ENCODE measurements at regions not wholly inside any gene's neighbourhood (a gene's known extent, or its start where the extent isn't known, plus 50 kb on each side); places are given as distances from the start of the nearest gene placed in this dataset.
"Not testable (repeated sequence)": the region's sequence is repeated elsewhere in the genome, so short reads cannot be mapped to it uniquely, and the experiment has no call there.

DNA sequence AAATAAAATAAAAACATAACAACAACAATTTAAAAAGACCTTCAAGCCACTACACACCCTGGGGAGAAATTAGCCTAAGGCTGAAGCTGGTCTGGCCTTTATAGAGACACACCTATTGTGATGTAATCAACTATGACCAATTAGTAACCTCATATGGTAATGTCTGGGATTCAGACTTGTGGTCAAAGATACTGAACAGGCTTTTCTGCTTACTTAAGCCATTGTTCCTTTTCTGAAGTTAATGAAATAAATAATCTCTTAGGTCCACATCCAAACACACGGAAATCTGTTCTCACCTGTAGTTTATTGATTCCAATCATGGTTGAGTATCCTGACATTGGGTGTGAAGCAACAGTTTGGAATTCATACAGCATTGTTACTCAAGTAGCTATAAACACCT, 152.5 kb downstream of the PLS3 start:
- POLR2A ChIA-PET, result no interaction called here
- H3K36me3 ChIP-seq (ENCODE audit: control insufficient read depth, insufficient read depth, low read length), result no peaks in the 10 kb centered on the region
- Mint-ChIP-seq H3K4me1 (ENCODE audit: low read depth, unreplicated experiment) (no peaks in the 10 kb centered on the region), H3K36me3 (ENCODE audit: insufficient read depth, unreplicated experiment) (no peaks in the 10 kb centered on the region), H3K9me3 (ENCODE audit: unreplicated experiment) (no peaks in the 10 kb centered on the region), H3K4me3 (ENCODE audit: unreplicated experiment) (no peak overlapping the region), H3K27me3 (ENCODE audit: insufficient read depth, unreplicated experiment) (no peaks in the 10 kb centered on the region), H3K27ac (ENCODE audit: unreplicated experiment) (no peak overlapping the region)
- H3K4me1 ChIP-seq, result no peaks in the 10 kb centered on the region
- no peak overlapping the region for H3K4me3 ChIP-seq (ENCODE audit: low read depth, low read length)
- no peaks in the 10 kb centered on the region for H3K9me3 ChIP-seq
- CTCF ChIA-PET, result no interaction called here
- no peak for DNase-seq
- TF ChIP-seq, protein P1, sequence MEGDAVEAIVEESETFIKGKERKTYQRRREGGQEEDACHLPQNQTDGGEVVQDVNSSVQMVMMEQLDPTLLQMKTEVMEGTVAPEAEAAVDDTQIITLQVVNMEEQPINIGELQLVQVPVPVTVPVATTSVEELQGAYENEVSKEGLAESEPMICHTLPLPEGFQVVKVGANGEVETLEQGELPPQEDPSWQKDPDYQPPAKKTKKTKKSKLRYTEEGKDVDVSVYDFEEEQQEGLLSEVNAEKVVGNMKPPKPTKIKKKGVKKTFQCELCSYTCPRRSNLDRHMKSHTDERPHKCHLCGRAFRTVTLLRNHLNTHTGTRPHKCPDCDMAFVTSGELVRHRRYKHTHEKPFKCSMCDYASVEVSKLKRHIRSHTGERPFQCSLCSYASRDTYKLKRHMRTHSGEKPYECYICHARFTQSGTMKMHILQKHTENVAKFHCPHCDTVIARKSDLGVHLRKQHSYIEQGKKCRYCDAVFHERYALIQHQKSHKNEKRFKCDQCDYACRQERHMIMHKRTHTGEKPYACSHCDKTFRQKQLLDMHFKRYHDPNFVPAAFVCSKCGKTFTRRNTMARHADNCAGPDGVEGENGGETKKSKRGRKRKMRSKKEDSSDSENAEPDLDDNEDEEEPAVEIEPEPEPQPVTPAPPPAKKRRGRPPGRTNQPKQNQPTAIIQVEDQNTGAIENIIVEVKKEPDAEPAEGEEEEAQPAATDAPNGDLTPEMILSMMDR (IDR thresholded peaks at IDR 0.05; ENCODE audit: insufficient read depth in 1 of 2, low read depth in 1 of 2, low read length in 1 of 2, severe bottlenecking in 1 of 2, unreplicated experiment in 1 of 2), result no peak
- H3K27me3 ChIP-seq (replicated peaks; ENCODE audit: control insufficient read depth, insufficient read depth, low read length), result no peaks in the 10 kb centered on the region
- no TSS peak for BruUV-seq (replicated peaks)
- intact Hi-C loops (cut with micrococcal nuclease; ENCODE audit: unreplicated experiment), result no loop called here

DNA sequence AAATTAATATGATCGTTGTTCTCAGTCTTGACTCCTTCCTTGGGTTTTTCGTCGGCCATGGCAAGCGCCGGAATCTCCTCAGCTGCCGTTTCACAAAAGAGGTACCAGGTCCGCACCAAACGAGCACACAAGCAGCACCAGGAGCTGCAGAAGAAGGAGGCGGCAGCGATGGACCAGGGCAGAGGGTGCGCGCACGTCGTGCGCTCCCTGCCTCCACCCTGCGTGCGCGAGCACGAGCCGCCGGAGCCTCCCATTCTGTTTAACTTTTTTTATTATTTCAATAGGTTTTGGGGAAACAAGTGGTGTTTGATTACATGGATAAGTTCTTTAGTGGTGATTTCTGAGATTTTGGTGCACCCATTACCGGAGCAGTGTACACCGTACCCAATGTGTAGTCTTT, 158.2 kb downstream of the PLS3 start:
- H3K9me3 Mint-ChIP-seq (ENCODE audit: unreplicated experiment), result no peaks in the 10 kb centered on the region
- intact Hi-C loops (cut with micrococcal nuclease; ENCODE audit: unreplicated experiment), result no loop called here
- no peaks in the 10 kb centered on the region for H3K36me3 ChIP-seq (ENCODE audit: control insufficient read depth, insufficient read depth, low read length)
- H3K4me3 Mint-ChIP-seq (ENCODE audit: unreplicated experiment), result no peak overlapping the region
- no TSS peak for BruUV-seq (replicated peaks)
- CTCF ChIA-PET, result interaction anchor here (0.5 kb wide), 1 partner anchor 492 kb away, joined by 3 read pairs; no protein-coding TSS in a partner anchor
- POLR2A ChIA-PET, result no interaction called here
- H3K36me3 Mint-ChIP-seq (ENCODE audit: insufficient read depth, unreplicated experiment), result no peaks in the 10 kb centered on the region
- H3K4me1 Mint-ChIP-seq (ENCODE audit: low read depth, unreplicated experiment), result no peaks in the 10 kb centered on the region
- TF ChIP-seq, protein P1 (IDR thresholded peaks at IDR 0.05; ENCODE audit: insufficient read depth in 1 of 2, low read depth in 1 of 2, low read length in 1 of 2, severe bottlenecking in 1 of 2, unreplicated experiment in 1 of 2), result no peak
- H3K27ac Mint-ChIP-seq (ENCODE audit: unreplicated experiment), result no peak overlapping the region
- DNase-seq, result no peak
- H3K9me3 ChIP-seq, result no peaks in the 10 kb centered on the region
- no peaks in the 10 kb centered on the region for H3K27me3 ChIP-seq (replicated peaks; ENCODE audit: control insufficient read depth, insufficient read depth, low read length)
- H3K4me1 ChIP-seq, result no peaks in the 10 kb centered on the region
- H3K27me3 Mint-ChIP-seq (ENCODE audit: insufficient read depth, unreplicated experiment), result no peaks in the 10 kb centered on the region
- no peak overlapping the region for H3K4me3 ChIP-seq (ENCODE audit: low read depth, low read length)

DNA sequence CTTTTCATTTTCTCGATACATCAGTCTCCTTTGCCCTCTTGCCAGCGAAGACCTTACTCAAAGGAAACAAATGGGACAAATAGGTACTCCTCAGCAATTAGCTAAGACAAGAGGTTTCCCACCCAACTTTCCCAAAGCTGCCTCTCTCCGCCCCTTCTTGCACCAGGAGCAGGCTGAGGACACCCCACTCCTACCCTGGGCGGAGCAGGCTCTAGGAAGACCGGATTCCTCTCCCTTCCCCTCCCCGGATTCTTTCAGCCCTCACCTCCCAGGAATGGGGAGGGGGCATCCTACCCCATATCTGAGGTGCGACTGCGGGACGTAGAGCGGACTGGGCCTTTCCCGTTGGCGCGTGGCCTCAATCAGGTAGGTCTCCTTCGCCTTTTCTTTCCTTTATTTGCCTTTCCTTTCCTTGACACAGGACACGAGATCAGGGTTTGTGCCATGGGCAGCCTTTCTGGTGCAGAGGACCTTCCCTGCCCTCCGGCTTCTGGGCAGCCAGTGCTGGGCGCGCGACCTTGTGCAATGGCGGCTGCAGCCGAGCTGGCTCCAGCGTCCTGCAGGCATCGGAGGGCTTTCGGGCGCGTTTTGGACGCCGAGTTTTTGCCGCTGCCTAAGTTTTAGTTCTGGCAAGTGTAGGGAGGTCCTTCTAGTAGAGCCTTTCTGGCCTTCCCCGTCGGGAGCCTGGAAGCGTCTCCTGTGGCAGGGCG, 161.9 kb downstream of the PLS3 start:
- POLR2A ChIA-PET; intact Hi-C loops (cut with micrococcal nuclease; ENCODE audit: unreplicated experiment); DNase-seq; H3K4me1 Mint-ChIP-seq (ENCODE audit: low read depth, unreplicated experiment); H3K27me3 Mint-ChIP-seq (ENCODE audit: insufficient read depth, unreplicated experiment); CTCF ChIA-PET; H3K9me3 ChIP-seq; H3K27me3 ChIP-seq (replicated peaks; ENCODE audit: control insufficient read depth, insufficient read depth, low read length); H3K36me3 Mint-ChIP-seq (ENCODE audit: insufficient read depth, unreplicated experiment); H3K27ac Mint-ChIP-seq (ENCODE audit: unreplicated experiment); H3K9me3 Mint-ChIP-seq (ENCODE audit: unreplicated experiment); H3K4me3 Mint-ChIP-seq (ENCODE audit: unreplicated experiment); BruUV-seq (replicated peaks); H3K36me3 ChIP-seq (ENCODE audit: control insufficient read depth, insufficient read depth, low read length); H3K4me3 ChIP-seq (ENCODE audit: low read depth, low read length); H3K4me1 ChIP-seq: not testable (repeated sequence)

DNA sequence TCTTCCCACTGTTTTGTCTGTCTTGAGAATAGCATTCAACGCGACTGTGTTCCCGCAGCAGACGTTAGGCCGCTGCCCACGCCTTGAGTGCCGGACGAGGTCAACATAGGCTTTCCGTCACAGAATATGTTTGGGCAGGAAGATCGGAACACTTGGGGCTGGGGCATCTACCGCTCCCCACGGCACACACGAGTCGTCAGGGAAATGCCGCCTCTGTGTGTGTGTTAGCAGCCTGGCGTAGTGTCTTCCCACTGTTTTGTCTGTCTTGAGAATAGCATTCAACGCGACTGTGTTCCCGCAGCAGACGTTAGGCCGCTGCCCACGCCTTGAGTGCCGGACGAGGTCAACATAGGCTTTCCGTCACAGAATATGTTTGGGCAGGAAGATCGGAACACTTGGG, 164.4 kb downstream of the PLS3 start:
- DNase-seq; H3K4me1 ChIP-seq; BruUV-seq (replicated peaks); intact Hi-C loops (cut with micrococcal nuclease; ENCODE audit: unreplicated experiment); CTCF ChIA-PET; POLR2A ChIA-PET; H3K9me3 ChIP-seq; H3K36me3 Mint-ChIP-seq (ENCODE audit: insufficient read depth, unreplicated experiment); H3K36me3 ChIP-seq (ENCODE audit: control insufficient read depth, insufficient read depth, low read length); H3K4me1 Mint-ChIP-seq (ENCODE audit: low read depth, unreplicated experiment); H3K4me3 ChIP-seq (ENCODE audit: low read depth, low read length); H3K9me3 Mint-ChIP-seq (ENCODE audit: unreplicated experiment); H3K27me3 ChIP-seq (replicated peaks; ENCODE audit: control insufficient read depth, insufficient read depth, low read length); H3K27ac Mint-ChIP-seq (ENCODE audit: unreplicated experiment); H3K27me3 Mint-ChIP-seq (ENCODE audit: insufficient read depth, unreplicated experiment); H3K4me3 Mint-ChIP-seq (ENCODE audit: unreplicated experiment): not testable (repeated sequence)

DNA sequence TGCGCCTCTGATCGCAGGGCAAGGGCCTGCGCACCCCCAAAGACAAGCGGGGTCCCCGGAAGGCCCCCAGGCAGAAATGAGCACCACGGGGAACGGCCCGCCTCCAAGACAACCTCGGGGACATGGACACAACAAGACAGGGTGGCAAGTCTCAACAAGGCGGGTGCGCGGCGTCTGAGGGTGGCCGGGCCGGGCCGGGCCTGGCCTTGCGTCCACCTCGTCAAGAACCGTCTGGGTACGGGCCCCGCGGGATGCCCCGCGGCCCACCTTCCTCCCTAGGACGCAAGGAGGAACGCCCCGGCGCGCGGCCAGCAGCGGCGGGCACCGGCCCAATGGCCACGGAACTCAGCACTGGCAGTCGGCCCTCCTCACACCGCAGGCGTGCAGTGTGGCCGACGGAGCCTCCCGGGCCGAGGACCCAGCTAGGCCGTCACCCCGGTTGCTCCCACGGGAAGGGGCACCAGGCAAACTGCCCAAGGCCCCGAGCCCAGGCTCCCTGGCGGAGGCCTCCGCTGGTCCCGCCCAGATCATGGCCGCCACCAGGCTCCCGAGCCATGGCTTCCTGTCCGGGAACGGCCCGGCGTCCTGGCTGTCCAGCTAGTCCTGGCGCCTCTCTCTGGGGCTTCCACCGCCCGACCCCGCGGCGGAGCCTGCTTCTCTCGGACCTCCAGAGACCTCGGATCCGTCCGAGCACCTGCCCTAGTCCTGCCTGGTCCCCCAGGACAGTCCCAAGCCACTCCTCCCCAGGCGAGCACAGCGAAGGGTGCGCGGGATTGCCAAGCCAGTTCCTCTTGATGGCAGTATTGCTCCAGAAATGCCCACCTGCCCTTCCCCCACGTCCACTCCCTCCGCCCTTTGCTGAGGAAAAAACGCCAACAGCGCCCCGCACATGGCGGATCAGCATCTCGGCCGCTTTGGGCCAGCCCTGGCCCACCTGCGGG, 167.1 kb downstream of the PLS3 start:
- H3K27me3 Mint-ChIP-seq (ENCODE audit: insufficient read depth, unreplicated experiment); H3K9me3 Mint-ChIP-seq (ENCODE audit: unreplicated experiment); H3K27me3 ChIP-seq (replicated peaks; ENCODE audit: control insufficient read depth, insufficient read depth, low read length); H3K36me3 ChIP-seq (ENCODE audit: control insufficient read depth, insufficient read depth, low read length); H3K4me3 Mint-ChIP-seq (ENCODE audit: unreplicated experiment); CTCF ChIA-PET; intact Hi-C loops (cut with micrococcal nuclease; ENCODE audit: unreplicated experiment); POLR2A ChIA-PET; H3K9me3 ChIP-seq; BruUV-seq (replicated peaks); H3K4me1 ChIP-seq; H3K4me3 ChIP-seq (ENCODE audit: low read depth, low read length); H3K27ac Mint-ChIP-seq (ENCODE audit: unreplicated experiment); DNase-seq; H3K4me1 Mint-ChIP-seq (ENCODE audit: low read depth, unreplicated experiment); H3K36me3 Mint-ChIP-seq (ENCODE audit: insufficient read depth, unreplicated experiment): not testable (repeated sequence)
